ENCODE measurements at regions not wholly inside any gene's neighbourhood (a gene's known extent, or its start where the extent isn't known, plus 50 kb on each side); places are given as distances from the start of the nearest gene placed in this dataset.

DNA sequence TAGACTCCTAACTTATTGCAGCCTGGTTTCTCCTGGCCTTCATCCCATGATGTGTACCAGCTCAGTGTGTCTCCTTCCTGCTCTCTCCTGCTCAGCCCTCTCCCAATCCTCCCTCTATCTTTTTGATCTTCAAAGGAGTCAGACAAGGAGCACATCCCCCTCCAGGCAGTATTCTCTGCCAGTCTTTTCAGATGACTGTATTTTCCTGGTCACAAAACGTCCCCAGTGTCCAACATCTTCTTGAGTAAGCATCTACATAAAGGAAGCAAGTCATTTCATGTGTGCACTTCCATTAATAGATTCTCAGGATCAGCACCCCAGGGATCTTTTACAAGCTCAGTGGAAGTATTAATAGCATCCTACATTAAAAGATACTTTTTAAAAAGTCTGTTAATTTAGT, 148.9 kb upstream of the THBS1 start:
- no peaks in the 10 kb centered on the region for H3K27me3 ChIP-seq (ENCODE audit: control insufficient read depth, insufficient read depth, low read length)
- DNase-seq (ENCODE audit: low read depth) = no peak
- TF ChIP-seq, protein P1, sequence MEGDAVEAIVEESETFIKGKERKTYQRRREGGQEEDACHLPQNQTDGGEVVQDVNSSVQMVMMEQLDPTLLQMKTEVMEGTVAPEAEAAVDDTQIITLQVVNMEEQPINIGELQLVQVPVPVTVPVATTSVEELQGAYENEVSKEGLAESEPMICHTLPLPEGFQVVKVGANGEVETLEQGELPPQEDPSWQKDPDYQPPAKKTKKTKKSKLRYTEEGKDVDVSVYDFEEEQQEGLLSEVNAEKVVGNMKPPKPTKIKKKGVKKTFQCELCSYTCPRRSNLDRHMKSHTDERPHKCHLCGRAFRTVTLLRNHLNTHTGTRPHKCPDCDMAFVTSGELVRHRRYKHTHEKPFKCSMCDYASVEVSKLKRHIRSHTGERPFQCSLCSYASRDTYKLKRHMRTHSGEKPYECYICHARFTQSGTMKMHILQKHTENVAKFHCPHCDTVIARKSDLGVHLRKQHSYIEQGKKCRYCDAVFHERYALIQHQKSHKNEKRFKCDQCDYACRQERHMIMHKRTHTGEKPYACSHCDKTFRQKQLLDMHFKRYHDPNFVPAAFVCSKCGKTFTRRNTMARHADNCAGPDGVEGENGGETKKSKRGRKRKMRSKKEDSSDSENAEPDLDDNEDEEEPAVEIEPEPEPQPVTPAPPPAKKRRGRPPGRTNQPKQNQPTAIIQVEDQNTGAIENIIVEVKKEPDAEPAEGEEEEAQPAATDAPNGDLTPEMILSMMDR (IDR thresholded peaks at IDR 0.05; ENCODE audit: insufficient read depth, low read length, poor library complexity, severe bottlenecking) = no peak
- H3K4me3 ChIP-seq (ENCODE audit: low read depth, low read length) = no peak overlapping the region
- no peaks in the 10 kb centered on the region for H3K36me3 ChIP-seq (ENCODE audit: control insufficient read depth, insufficient read depth, low read length)

DNA sequence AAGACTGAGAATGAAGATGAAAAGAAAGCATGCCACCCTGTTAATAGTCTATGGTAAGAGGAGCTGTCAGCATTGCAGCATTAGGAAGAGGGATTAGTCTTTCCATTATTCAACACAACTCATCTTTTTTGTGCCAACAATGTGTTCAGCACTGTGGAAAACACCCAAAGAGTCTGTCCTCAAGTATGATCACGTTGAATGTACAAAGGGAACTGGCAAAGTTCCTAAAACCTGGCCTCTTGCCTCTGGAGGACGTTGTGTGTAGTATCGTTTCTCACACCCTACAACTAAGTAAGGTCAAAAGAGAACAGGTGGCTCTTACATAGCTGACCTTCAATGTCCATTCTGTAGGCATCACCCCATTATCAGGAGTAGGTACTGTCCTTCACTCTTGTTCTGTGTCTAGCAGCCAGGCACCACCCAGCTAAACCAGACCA, 147.9 kb upstream of the THBS1 start:
- H3K4me3 ChIP-seq (ENCODE audit: low read depth, low read length) = no peak overlapping the region
- no peaks in the 10 kb centered on the region for H3K36me3 ChIP-seq (ENCODE audit: control insufficient read depth, insufficient read depth, low read length)
- no peaks in the 10 kb centered on the region for H3K27me3 ChIP-seq (ENCODE audit: control insufficient read depth, insufficient read depth, low read length)
- TF ChIP-seq, protein P1 (IDR thresholded peaks at IDR 0.05; ENCODE audit: insufficient read depth, low read length, poor library complexity, severe bottlenecking) = no peak
- no peak for DNase-seq (ENCODE audit: low read depth)

DNA sequence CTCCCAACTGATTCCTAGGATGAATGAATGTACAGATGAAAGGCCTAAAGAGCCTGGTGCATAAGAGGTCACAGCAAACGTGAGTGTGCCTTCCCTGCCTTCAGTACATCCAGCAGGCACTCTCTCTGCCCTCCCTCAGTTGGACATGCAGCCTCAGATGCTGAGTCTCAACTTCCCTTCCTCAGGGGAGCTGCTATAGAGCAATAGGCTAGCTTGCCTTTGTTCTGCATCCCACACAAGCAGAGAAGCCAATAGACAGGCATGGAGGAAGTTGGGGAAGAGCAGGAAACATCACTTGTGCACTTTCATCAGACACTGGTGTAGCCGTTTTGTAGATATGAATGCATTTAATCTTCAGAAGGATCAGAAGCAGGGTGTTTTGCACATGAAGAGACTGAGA, 147.5 kb upstream of the THBS1 start:
- TF ChIP-seq, protein P1 (IDR thresholded peaks at IDR 0.05; ENCODE audit: insufficient read depth, low read length, poor library complexity, severe bottlenecking) = no peak
- H3K27me3 ChIP-seq (ENCODE audit: control insufficient read depth, insufficient read depth, low read length) = no peaks in the 10 kb centered on the region
- DNase-seq (ENCODE audit: low read depth) = no peak
- H3K4me3 ChIP-seq (ENCODE audit: low read depth, low read length) = no peak overlapping the region
- H3K36me3 ChIP-seq (ENCODE audit: control insufficient read depth, insufficient read depth, low read length) = no peaks in the 10 kb centered on the region

DNA sequence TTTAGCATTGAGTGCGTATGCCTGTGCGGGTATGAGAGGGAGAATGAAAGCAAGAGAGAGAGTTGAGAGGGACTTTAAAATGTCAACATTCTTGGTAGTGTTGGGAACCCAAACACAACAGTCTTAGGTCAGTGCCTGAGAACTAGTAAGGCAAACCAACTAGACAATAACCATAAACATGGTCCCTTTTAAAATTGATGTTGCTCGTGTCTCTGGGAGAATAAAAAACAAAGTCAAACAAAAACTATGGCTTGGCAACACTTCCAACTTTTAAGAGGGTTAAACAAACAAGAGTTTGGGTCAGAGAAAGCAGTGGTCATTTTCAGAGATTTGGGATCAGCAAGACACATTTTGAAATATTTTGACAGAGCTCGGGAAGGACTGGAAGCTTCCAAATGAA, 146.7 kb upstream of the THBS1 start:
- no peak for DNase-seq (ENCODE audit: low read depth)
- no peaks in the 10 kb centered on the region for H3K36me3 ChIP-seq (ENCODE audit: control insufficient read depth, insufficient read depth, low read length)
- TF ChIP-seq, protein P1 (IDR thresholded peaks at IDR 0.05; ENCODE audit: insufficient read depth, low read length, poor library complexity, severe bottlenecking) = no peak
- no peak overlapping the region for H3K4me3 ChIP-seq (ENCODE audit: low read depth, low read length)
- no peaks in the 10 kb centered on the region for H3K27me3 ChIP-seq (ENCODE audit: control insufficient read depth, insufficient read depth, low read length)

DNA sequence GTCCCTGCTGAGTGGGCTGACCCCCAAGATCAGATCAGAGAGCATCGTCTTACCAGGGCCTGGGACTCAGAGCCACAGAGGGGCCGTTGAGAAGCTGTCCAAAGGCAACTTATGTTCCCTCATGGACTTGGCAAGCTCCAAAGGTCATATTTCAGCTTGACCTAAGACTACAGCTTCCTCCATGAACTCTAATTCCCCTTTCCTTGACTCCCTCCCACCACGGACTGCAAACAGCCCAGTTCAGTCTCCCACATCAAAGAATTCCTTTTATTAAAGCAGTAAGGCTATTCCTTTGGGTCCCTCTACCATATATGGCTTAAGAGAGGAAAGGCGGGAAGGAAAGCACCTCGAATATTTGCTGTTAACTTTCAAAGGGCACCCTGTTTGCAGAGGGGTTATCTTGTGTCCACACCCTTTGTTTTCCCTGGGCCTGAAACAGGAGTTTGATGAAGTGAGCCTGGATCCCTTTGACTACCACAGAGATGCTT, 146.1 kb upstream of the THBS1 start:
- TF ChIP-seq, protein P1 (IDR thresholded peaks at IDR 0.05; ENCODE audit: insufficient read depth, low read length, poor library complexity, severe bottlenecking) = no peak
- Histone ChIP-seq H3K36me3 (ENCODE audit: control insufficient read depth, insufficient read depth, low read length) (no peaks in the 10 kb centered on the region), H3K27me3 (ENCODE audit: control insufficient read depth, insufficient read depth, low read length) (no peaks in the 10 kb centered on the region), H3K4me3 (ENCODE audit: low read depth, low read length) (no peak overlapping the region)
- no peak for DNase-seq (ENCODE audit: low read depth)

DNA sequence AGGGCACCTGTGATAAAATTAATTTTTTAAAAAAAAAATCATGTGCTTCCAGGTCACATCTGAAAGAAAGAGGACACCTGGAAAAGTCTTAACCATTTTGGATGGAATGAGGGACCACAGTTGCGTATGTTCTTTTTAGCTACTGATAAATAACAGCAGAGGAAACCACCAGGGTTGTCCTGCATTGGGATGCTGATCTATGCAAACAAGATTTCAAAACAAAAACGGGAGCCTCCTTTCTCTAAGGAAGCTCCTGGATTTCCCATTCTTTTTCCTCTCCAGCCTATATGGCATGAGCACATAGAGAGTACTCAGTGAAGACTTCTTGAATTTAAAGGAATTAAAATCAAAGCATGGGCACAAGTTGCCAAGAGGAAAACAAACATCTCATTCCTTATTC, 145.6 kb upstream of the THBS1 start:
- DNase-seq (ENCODE audit: low read depth) = no peak
- Histone ChIP-seq H3K4me3 (ENCODE audit: low read depth, low read length) (no peak overlapping the region), H3K27me3 (ENCODE audit: control insufficient read depth, insufficient read depth, low read length) (no peaks in the 10 kb centered on the region), H3K36me3 (ENCODE audit: control insufficient read depth, insufficient read depth, low read length) (no peaks in the 10 kb centered on the region)
- TF ChIP-seq, protein P1 (IDR thresholded peaks at IDR 0.05; ENCODE audit: insufficient read depth, low read length, poor library complexity, severe bottlenecking) = no peak

All from kidney epithelial cell (primary cell).